ENCODE measurements at regions not wholly inside any gene's neighbourhood (a gene's known extent, or its start where the extent isn't known, plus 50 kb on each side); places are given as distances from the start of the nearest gene placed in this dataset.
A peak's percentile ranks its signal among the peaks of the same experiment; 100 is the strongest.

GRCh38 chr5:33043343-33043997 is 332.3 kb downstream of the NPR3 start:
- no peak for DNase-seq (ENCODE audit: low read depth in 1 of 2, low spot score in 1 of 2)
- Histone ChIP-seq H3K4me1 (ENCODE audit: low read depth) (no peaks in the 10 kb centered on the region), H3K4me3 (no peak overlapping the region), H3K27me3 (no peaks in the 10 kb centered on the region), H3K9me3 (ENCODE audit: low read depth) (no peaks in the 10 kb centered on the region), H3K27ac (no peak overlapping the region), H3K36me3 (no peaks in the 10 kb centered on the region)
- TF ChIP-seq CTCF (IDR thresholded peaks at IDR 0.05; ENCODE audit: low read depth, low read length) = no peak

DNA sequence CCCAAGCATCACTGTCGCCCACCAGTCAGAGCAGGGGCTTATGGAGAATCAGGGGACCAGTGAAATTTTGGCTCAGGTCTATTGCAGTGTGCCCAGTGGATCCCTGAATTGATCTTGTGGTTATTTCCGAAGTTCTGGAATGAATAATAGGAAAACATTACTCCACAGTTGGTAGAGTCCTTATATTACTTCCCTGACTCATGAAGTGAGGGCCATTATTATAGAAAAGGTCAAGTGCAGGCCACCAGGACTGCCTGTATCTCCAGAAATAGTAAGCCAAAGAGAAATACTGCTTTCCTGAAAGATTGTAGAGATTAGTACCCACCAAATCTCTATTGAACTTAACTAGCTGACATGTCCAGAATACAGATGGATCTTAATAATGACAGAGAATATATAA is 335.0 kb downstream of the NPR3 start:
- Histone ChIP-seq H3K27ac (no peak overlapping the region), H3K4me3 (no peak overlapping the region), H3K27me3 (no peaks in the 10 kb centered on the region), H3K36me3 (no peaks in the 10 kb centered on the region), H3K9me3 (ENCODE audit: low read depth) (no peaks in the 10 kb centered on the region), H3K4me1 (ENCODE audit: low read depth) (no peaks in the 10 kb centered on the region)
- no peak for DNase-seq (ENCODE audit: low read depth in 1 of 2, low spot score in 1 of 2)
- no peak for TF ChIP-seq CTCF (IDR thresholded peaks at IDR 0.05; ENCODE audit: low read depth, low read length)

- H3K36me3 ChIP-seq = no peaks in the 10 kb centered on the region
- no peak for TF ChIP-seq CTCF (IDR thresholded peaks at IDR 0.05; ENCODE audit: low read depth, low read length)
- H3K27ac ChIP-seq = no peak overlapping the region
- no peak overlapping the region for H3K4me3 ChIP-seq
- no peak for DNase-seq (ENCODE audit: low read depth in 1 of 2, low spot score in 1 of 2)
- H3K9me3 ChIP-seq (ENCODE audit: low read depth) = no peaks in the 10 kb centered on the region
- no peaks in the 10 kb centered on the region for H3K27me3 ChIP-seq
- H3K4me1 ChIP-seq (ENCODE audit: low read depth) = no peaks in the 10 kb centered on the region
Observed at GRCh38 chr5:33048315-33048714, 337.2 kb downstream of the NPR3 start.

DNA sequence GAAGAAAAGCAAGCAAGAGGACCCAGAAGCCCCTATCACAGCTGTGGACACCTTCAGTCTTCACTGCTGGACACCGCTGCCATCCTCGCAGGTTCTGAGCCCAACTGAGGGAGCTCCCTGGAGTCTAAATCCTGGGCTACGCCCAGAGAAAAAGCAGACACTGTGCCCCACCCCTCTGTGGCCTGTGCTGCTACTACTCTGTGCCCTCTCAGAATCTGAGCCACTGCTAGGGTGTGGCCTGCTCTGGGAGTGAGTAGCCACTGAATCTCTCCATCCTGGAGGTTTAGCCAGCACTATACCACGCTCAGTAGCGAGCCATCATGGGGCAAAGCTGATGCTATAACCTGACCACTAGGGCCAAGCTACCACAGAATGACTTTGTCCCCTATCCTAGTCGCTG is 338.2 kb downstream of the NPR3 start:
- no peak for TF ChIP-seq CTCF (IDR thresholded peaks at IDR 0.05; ENCODE audit: low read depth, low read length)
- Histone ChIP-seq H3K4me1 (ENCODE audit: low read depth) (no peaks in the 10 kb centered on the region), H3K27me3 (no peaks in the 10 kb centered on the region), H3K27ac (no peak overlapping the region), H3K4me3 (no peak overlapping the region), H3K9me3 (ENCODE audit: low read depth) (no peaks in the 10 kb centered on the region), H3K36me3 (no peaks in the 10 kb centered on the region)
- DNase-seq (ENCODE audit: low read depth in 1 of 2, low spot score in 1 of 2) = no peak

DNA sequence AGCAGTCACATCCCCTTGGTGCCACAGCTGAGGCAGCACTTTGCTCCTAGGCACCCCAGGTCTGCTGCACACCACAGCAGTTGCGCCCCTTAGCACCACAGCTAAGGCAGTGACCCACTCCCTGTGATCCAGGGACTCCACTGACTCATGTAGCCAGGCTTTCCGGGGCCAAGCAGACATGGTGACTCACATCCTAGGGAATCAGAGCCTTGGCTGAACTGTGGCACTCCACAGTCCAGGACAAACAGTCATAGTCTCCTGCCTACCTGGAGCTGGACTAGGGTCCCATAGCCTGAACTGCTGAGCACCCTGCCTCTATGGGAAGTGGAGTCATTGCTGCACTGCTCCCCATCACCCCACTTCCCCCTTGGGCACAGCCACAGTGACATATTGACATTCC is 338.7 kb downstream of the NPR3 start:
- H3K4me3 ChIP-seq = no peak overlapping the region
- H3K9me3 ChIP-seq (ENCODE audit: low read depth) = no peaks in the 10 kb centered on the region
- H3K4me1 ChIP-seq (ENCODE audit: low read depth) = no peaks in the 10 kb centered on the region
- no peaks in the 10 kb centered on the region for H3K27me3 ChIP-seq
- no peak for TF ChIP-seq CTCF (IDR thresholded peaks at IDR 0.05; ENCODE audit: low read depth, low read length)
- peak in 1 of 2 donors; percentile 72 for DNase-seq (ENCODE audit: low read depth in 1 of 2, low spot score in 1 of 2)
- H3K27ac ChIP-seq = no peak overlapping the region
- H3K36me3 ChIP-seq = no peaks in the 10 kb centered on the region
